Central memory CD8-positive, alpha-beta T cell (primary cell): ENCODE measurements at regions not wholly inside any gene's neighbourhood (a gene's known extent, or its start where the extent isn't known, plus 50 kb on each side); places are given as distances from the start of the nearest gene placed in this dataset.
"Not testable (repeated sequence)": the region's sequence is repeated elsewhere in the genome, so short reads cannot be mapped to it uniquely, and the experiment has no call there.

ENCODE experiments used
- ATAC-seq: fragments of 150-1000 bp; cut with Tn5 transposase; replicated peaks from 2 replicates; pipeline ENCODE4 v1.10.0; 2022; ENCODE audit warnings: mild to moderate bottlenecking, moderate FRiP score, moderate number of reproducible peaks; ENCODE audit not compliant: poor library complexity, severe bottlenecking; ENCODE audit errors: extremely low read depth
- DNase-seq, 2 donors: peaks; one replicate each; pipeline ENCODE4 v3.0.0; 2021; ENCODE audit warnings: low spot score in 2 of 2
- H3K27ac Mint-ChIP-seq: one replicate; pipeline ENCODE4 v1.8.0; 2022; ENCODE audit warnings: low read depth, mild to moderate bottlenecking, moderate library complexity, mixed read lengths
- H3K27me3 Mint-ChIP-seq: one replicate; pipeline ENCODE4 v1.8.0; 2022; ENCODE audit warnings: mixed read lengths
- H3K36me3 Mint-ChIP-seq: one replicate; pipeline ENCODE4 v1.8.0; 2022; ENCODE audit warnings: mild to moderate bottlenecking, moderate library complexity, mixed read lengths; ENCODE audit not compliant: insufficient read depth
- H3K4me1 Mint-ChIP-seq: one replicate; pipeline ENCODE4 v1.8.0; 2022; ENCODE audit warnings: mixed read lengths
- H3K4me3 Mint-ChIP-seq: one replicate; pipeline ENCODE4 v1.8.0; 2022; ENCODE audit warnings: mild to moderate bottlenecking, moderate library complexity, mixed read lengths
- H3K9me3 Mint-ChIP-seq: one replicate; pipeline ENCODE4 v1.8.0; 2022; ENCODE audit warnings: mixed read lengths

DNA sequence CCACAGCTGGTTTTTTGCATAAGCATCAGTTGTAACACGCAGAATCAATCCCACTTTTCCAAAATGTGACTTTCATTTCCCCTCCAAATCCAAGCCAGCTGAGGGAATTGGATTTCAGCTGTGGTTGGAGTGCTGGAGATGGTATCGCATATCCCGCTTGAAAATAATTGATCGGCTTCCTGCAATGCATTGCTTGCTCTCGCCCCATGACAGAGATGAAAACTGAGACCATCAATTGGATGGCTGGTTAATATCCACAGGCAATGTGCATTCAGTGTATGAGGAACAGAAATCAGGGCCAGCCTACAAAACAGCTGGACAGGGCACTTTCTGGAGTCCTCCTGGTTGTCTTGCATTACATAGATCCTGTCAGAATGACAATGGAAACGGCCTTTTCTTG is 135.3 kb downstream of the MAIP1 start:
- DNase-seq, result no peak
- no peaks in the 10 kb centered on the region for H3K9me3 Mint-ChIP-seq
- H3K36me3 Mint-ChIP-seq, result no peaks in the 10 kb centered on the region
- no peak for ATAC-seq
- H3K4me3 Mint-ChIP-seq, result no peak overlapping the region
- peaks cover 41% of the 10 kb centered on the region for H3K27me3 Mint-ChIP-seq
- no peak overlapping the region for H3K27ac Mint-ChIP-seq
- no peaks in the 10 kb centered on the region for H3K4me1 Mint-ChIP-seq

- H3K4me3 Mint-ChIP-seq, result no peak overlapping the region
- no peak overlapping the region for H3K27ac Mint-ChIP-seq
- H3K36me3 Mint-ChIP-seq, result no peaks in the 10 kb centered on the region
- H3K4me1 Mint-ChIP-seq, result no peaks in the 10 kb centered on the region
- no peak for ATAC-seq
- H3K9me3 Mint-ChIP-seq, result no peaks in the 10 kb centered on the region
- no peak for DNase-seq
- H3K27me3 Mint-ChIP-seq, result peaks cover 41% of the 10 kb centered on the region
Measured at GRCh38 chr2:200091126-200091525, 135.7 kb downstream of the MAIP1 start.

DNA sequence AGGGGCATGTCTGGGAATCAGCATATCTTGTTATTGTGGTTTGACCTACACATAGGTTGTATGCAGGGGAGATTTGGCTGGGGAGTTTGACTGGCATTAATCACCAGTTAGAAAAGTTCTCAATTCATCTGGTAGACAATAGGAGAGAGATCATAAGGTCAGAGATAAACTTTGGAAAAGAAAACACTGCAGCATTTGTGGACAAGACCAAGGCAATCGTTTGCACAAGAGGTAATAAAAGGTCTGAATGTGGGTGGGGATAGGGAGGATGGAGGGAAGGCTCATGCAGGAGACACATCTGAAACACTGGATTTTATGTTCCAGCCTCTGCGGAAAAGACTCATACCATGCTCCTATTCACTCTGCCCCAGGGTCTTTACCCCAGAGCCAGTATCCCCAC is 136.9 kb downstream of the MAIP1 start:
- DNase-seq (no peak), ATAC-seq (no peak)
- H3K4me1 Mint-ChIP-seq, result no peaks in the 10 kb centered on the region
- peaks cover 34% of the 10 kb centered on the region for H3K27me3 Mint-ChIP-seq
- no peaks in the 10 kb centered on the region for H3K36me3 Mint-ChIP-seq
- no peak overlapping the region for H3K4me3 Mint-ChIP-seq
- no peaks in the 10 kb centered on the region for H3K9me3 Mint-ChIP-seq
- no peak overlapping the region for H3K27ac Mint-ChIP-seq

DNA sequence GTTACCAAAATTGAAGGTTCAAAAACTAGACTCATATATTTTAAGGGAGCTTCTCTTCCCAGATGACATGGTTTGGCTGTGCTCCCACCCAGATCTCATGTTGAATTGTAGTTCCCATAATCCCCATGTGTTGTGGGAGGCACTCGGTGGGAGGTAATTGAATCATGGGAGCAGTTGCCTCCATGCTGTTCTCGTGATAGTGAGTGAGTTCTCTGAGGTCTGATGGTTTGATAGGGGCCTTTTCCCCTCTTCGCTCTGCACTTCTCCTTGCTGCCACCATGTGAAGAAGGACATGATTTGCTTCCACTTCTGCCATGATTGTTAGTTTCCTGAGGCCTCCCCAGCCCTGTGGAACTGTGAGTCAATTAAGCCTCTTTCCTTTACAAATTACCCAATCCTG is 140.1 kb downstream of the MAIP1 start:
- H3K27me3 Mint-ChIP-seq, result peaks cover 19% of the 10 kb centered on the region
- H3K9me3 Mint-ChIP-seq, result no peaks in the 10 kb centered on the region
- no peak overlapping the region for H3K27ac Mint-ChIP-seq
- no peaks in the 10 kb centered on the region for H3K36me3 Mint-ChIP-seq
- H3K4me1 Mint-ChIP-seq, result no peaks in the 10 kb centered on the region
- H3K4me3 Mint-ChIP-seq, result no peak overlapping the region
- DNase-seq (no peak), ATAC-seq (no peak)

- no peak for ATAC-seq
- H3K27ac Mint-ChIP-seq, result no peak overlapping the region
- peaks cover 37% of the 10 kb centered on the region for H3K27me3 Mint-ChIP-seq
- no peaks in the 10 kb centered on the region for H3K9me3 Mint-ChIP-seq
- no peak for DNase-seq
- no peaks in the 10 kb centered on the region for H3K36me3 Mint-ChIP-seq
- H3K4me3 Mint-ChIP-seq, result no peak overlapping the region
- H3K4me1 Mint-ChIP-seq, result no peaks in the 10 kb centered on the region
Measured at GRCh38 chr2:200099256-200099655, 143.9 kb downstream of the MAIP1 start.

DNA sequence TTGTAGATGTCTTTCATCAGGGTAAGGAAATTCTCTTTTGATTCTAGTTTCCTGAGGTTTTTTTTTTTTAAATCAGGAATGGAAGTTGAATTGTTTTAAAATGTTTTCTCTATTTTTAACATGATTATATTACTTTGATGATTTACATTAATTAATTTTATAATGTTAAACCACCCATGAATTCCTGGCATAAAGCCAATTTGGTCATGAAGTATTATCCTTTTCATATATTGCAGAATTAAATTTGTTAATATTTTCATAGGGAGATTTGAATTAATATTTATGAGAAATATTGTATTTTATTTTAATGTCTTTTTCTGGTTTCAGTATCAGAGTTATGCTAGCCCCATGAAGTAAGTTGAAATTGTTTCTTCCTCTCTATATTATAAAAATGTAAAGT is 144.6 kb downstream of the MAIP1 start:
- H3K27me3 Mint-ChIP-seq, result peaks cover 41% of the 10 kb centered on the region
- H3K4me3 Mint-ChIP-seq, result no peak overlapping the region
- no peaks in the 10 kb centered on the region for H3K4me1 Mint-ChIP-seq
- no peak overlapping the region for H3K27ac Mint-ChIP-seq
- DNase-seq (no peak), ATAC-seq (no peak)
- no peaks in the 10 kb centered on the region for H3K9me3 Mint-ChIP-seq
- no peaks in the 10 kb centered on the region for H3K36me3 Mint-ChIP-seq

- ATAC-seq, result no peak
- Mint-ChIP-seq H3K27ac (no peak overlapping the region), H3K4me3 (no peak overlapping the region), H3K4me1 (no peaks in the 10 kb centered on the region), H3K36me3 (no peaks in the 10 kb centered on the region), H3K9me3 (no peaks in the 10 kb centered on the region), H3K27me3 (peaks cover 60% of the 10 kb centered on the region)
- no peak for DNase-seq
Measured at GRCh38 chr2:200101922-200102321, 146.5 kb downstream of the MAIP1 start.

DNA sequence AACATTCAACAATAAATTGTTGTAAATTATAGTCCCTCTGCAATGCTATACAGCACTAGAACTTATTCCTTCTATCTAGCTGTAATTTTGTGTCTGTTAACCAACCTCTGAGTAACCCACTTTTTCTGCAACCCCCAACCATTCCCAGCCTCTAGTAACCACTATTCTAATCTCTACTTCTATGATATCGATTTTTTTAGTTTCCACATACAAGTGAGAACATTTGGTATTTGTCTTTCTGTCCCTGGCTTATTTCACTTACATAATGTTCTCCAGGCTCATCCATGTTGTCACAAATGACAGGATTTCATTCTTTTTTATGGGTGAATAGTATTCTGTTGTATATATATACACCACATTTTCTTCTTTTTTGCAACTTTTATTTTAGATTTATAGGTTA is 147.6 kb downstream of the MAIP1 start:
- ATAC-seq (no peak), DNase-seq (no peak)
- H3K4me1 Mint-ChIP-seq, result no peaks in the 10 kb centered on the region
- H3K9me3 Mint-ChIP-seq, result no peaks in the 10 kb centered on the region
- H3K27ac Mint-ChIP-seq, result no peak overlapping the region
- H3K4me3 Mint-ChIP-seq, result no peak overlapping the region
- H3K36me3 Mint-ChIP-seq, result no peaks in the 10 kb centered on the region
- H3K27me3 Mint-ChIP-seq, result peaks cover 61% of the 10 kb centered on the region

- DNase-seq, result no peak
- Mint-ChIP-seq H3K36me3 (no peaks in the 10 kb centered on the region), H3K9me3 (no peaks in the 10 kb centered on the region), H3K4me1 (no peaks in the 10 kb centered on the region), H3K27ac (no peak overlapping the region), H3K4me3 (no peak overlapping the region), H3K27me3 (peaks cover 61% of the 10 kb centered on the region)
- no peak for ATAC-seq
Measured at GRCh38 chr2:200104015-200104414, 148.6 kb downstream of the MAIP1 start.

- Mint-ChIP-seq H3K27ac (no peak overlapping the region), H3K36me3 (no peaks in the 10 kb centered on the region), H3K9me3 (no peaks in the 10 kb centered on the region), H3K4me1 (no peaks in the 10 kb centered on the region), H3K27me3 (peaks cover 65% of the 10 kb centered on the region), H3K4me3 (no peak overlapping the region)
- ATAC-seq, result no peak
- DNase-seq, result no peak
Measured at GRCh38 chr2:200107514-200108217, 152.3 kb downstream of the MAIP1 start.

GRCh38 chr2:200109421-200109820 is 154.0 kb downstream of the MAIP1 start:
- H3K27ac Mint-ChIP-seq, result no peak overlapping the region
- DNase-seq (no peak), ATAC-seq (no peak)
- no peaks in the 10 kb centered on the region for H3K9me3 Mint-ChIP-seq
- H3K4me1 Mint-ChIP-seq, result no peaks in the 10 kb centered on the region
- no peaks in the 10 kb centered on the region for H3K36me3 Mint-ChIP-seq
- no peak overlapping the region for H3K4me3 Mint-ChIP-seq
- peaks cover 58% of the 10 kb centered on the region for H3K27me3 Mint-ChIP-seq

DNA sequence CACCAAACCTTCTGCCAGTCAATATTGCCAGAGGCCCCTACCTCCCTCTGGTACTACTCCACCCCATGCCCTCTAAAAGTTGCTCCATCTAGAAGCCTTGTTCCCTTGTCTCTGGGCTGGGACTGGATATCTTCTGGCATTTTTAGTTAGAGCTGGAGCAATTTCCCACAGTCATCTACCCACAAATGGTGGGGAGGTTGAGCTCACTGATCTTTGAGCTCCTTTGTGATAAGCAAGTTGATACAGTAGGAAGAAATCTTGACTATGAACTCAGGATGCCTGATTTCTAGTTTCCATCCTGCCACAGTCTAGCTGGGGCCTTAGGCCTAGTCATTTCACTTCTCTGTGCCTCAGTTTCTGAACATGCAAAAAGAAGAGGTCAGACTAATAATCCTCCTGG is 155.0 kb downstream of the MAIP1 start:
- DNase-seq, result no peak
- ATAC-seq, result no peak
- H3K36me3 Mint-ChIP-seq, result no peaks in the 10 kb centered on the region
- no peak overlapping the region for H3K4me3 Mint-ChIP-seq
- peaks cover 62% of the 10 kb centered on the region for H3K27me3 Mint-ChIP-seq
- H3K9me3 Mint-ChIP-seq, result no peaks in the 10 kb centered on the region
- no peaks in the 10 kb centered on the region for H3K4me1 Mint-ChIP-seq
- no peak overlapping the region for H3K27ac Mint-ChIP-seq

DNA sequence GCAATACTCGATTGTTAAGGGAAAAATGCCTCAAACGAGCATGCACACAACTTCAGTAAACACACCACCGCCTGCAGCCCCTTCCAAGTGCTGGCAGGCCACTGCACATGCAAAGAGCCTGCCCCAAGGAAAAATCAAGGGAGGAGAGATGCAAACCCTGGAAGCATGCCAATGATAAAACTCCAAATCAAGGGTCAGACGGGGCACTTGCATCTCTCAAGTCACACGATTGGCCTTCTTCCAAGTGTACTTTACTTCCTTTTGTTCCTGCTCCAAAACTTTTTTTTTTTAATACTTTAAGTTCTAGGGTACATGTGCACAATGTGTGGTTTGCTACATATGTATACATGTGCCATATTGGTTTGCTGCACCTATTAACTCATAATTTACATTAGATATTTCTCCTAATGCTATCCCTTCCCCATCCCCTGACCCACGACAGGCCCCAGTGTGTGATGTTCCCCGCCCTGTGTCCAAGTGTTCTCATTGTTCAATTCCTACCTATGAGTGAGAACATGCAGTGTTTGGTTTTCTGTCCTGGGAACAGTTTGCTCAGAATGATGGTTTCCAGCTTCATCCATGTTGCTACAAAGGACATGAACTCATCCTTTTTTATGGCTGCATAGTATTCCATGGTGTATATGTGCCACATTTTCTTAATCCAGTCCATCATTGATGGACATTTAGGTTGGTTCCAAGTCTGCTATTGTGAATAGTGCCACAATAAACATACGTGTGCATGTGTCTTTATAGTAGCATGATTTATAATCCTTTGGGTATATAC is 157.8 kb downstream of the MAIP1 start:
- H3K4me1 Mint-ChIP-seq, DNase-seq, H3K4me3 Mint-ChIP-seq, ATAC-seq, H3K27ac Mint-ChIP-seq, H3K9me3 Mint-ChIP-seq, H3K36me3 Mint-ChIP-seq: not testable (repeated sequence)
- peaks cover 73% of the 10 kb centered on the region for H3K27me3 Mint-ChIP-seq
